ENCODE measurements at regions not wholly inside any gene's neighbourhood (a gene's known extent, or its start where the extent isn't known, plus 50 kb on each side); places are given as distances from the start of the nearest gene placed in this dataset.

- TF ChIP-seq MXI1 (IDR thresholded peaks at IDR 0.05; ENCODE audit: low read depth, low read length) (no peak), MAX (IDR thresholded peaks at IDR 0.05; ENCODE audit: low read depth) (no peak), YY1 (IDR thresholded peaks at IDR 0.05; ENCODE audit: low read depth) (no peak), RAD21 (IDR thresholded peaks at IDR 0.05; ENCODE audit: low read length) (no peak), SMC3 (IDR thresholded peaks at IDR 0.05; ENCODE audit: low read depth, low read length) (no peak)
Measured at GRCh38 chr11:34731603-34732002, 110.7 kb downstream of the EHF start.
